GM06990 (cell line): ENCODE measurements at regions not wholly inside any gene's neighbourhood (a gene's known extent, or its start where the extent isn't known, plus 50 kb on each side); places are given as distances from the start of the nearest gene placed in this dataset.

Source experiments
- DNase-seq: peaks from one replicate; pipeline ENCODE4 v3.0.0-alpha.2; 2011; ENCODE audit not compliant: insufficient read length; ENCODE audit errors: extremely low read depth
- H3K27me3 ChIP-seq: replicated peaks from 2 replicates; pipeline ENCODE4 v1.6.0; 2011; ENCODE audit warnings: low read length; ENCODE audit not compliant: control insufficient read depth, insufficient read depth
- H3K36me3 ChIP-seq: 2 replicates; pipeline ENCODE4 v1.5.1; 2011; ENCODE audit warnings: low read length; ENCODE audit not compliant: control insufficient read depth, insufficient read depth
- H3K4me3 ChIP-seq: replicated peaks from 2 replicates; pipeline ENCODE4 v1.5.1; 2011; ENCODE audit warnings: low read depth, mild to moderate bottlenecking, control low read depth, low read length
- TF ChIP-seq, protein P1 (sequence below): IDR thresholded peaks from 2 replicates; pipeline ENCODE4 v1.5.1; 2011; ENCODE audit warnings: low read length, control low read depth, mild to moderate bottlenecking, inconsistent platforms; ENCODE audit not compliant: insufficient read depth, poor library complexity, severe bottlenecking

DNA sequence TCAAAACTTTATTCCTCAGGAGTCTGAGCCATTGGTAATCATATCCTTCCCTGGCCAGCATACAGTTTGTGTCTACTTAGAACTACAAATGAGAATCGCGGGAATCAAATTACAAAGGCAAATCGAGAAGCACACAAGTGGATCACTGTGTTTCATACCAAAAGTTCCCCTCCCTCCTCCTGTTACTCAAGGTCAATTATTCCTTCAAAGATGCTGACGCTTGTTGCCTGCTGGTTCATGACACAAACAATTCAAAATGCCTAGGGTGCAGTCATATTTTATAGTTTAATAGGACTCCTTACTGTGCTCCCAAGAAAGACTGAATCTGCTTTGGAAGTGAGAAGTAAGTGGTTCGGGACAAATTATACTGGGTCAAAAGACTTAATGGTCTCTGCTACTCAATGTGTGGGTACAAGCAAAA, 93.0 kb upstream of the PBX1 start:
- Histone ChIP-seq H3K27me3 (no peaks in the 10 kb centered on the region), H3K36me3 (no peaks in the 10 kb centered on the region), H3K4me3 (no peak overlapping the region)
- DNase-seq, result no peak
- TF ChIP-seq, protein P1, sequence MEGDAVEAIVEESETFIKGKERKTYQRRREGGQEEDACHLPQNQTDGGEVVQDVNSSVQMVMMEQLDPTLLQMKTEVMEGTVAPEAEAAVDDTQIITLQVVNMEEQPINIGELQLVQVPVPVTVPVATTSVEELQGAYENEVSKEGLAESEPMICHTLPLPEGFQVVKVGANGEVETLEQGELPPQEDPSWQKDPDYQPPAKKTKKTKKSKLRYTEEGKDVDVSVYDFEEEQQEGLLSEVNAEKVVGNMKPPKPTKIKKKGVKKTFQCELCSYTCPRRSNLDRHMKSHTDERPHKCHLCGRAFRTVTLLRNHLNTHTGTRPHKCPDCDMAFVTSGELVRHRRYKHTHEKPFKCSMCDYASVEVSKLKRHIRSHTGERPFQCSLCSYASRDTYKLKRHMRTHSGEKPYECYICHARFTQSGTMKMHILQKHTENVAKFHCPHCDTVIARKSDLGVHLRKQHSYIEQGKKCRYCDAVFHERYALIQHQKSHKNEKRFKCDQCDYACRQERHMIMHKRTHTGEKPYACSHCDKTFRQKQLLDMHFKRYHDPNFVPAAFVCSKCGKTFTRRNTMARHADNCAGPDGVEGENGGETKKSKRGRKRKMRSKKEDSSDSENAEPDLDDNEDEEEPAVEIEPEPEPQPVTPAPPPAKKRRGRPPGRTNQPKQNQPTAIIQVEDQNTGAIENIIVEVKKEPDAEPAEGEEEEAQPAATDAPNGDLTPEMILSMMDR, result no peak

DNA sequence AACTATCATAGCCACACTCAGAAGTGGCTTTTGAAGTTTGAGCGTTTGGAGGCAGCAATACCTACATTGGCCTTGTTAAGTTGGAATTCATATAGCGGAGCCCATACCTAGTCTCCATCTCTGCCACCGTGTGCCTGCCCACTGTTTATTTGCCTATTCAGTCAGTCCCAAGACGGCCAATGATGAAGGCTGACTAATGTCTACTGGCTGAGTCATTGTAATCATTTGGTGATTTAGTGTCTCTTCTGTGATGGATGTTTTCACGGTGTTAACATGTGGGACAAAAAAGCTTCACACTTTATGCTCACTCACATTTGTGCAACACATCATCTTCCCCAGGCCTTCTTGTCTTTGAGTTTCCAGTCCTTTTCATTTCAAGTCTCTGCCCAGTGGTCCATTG, 92.6 kb upstream of the PBX1 start:
- no peak overlapping the region for H3K4me3 ChIP-seq
- H3K27me3 ChIP-seq, result no peaks in the 10 kb centered on the region
- no peaks in the 10 kb centered on the region for H3K36me3 ChIP-seq
- TF ChIP-seq, protein P1, result no peak
- DNase-seq, result no peak

GRCh38 chr1:164470996-164471395, 88.0 kb upstream of the PBX1 start:
- Histone ChIP-seq H3K36me3 (no peaks in the 10 kb centered on the region), H3K27me3 (no peaks in the 10 kb centered on the region), H3K4me3 (no peak overlapping the region)
- TF ChIP-seq, protein P1, result no peak
- no peak for DNase-seq

GRCh38 chr1:164472841-164473240, 86.1 kb upstream of the PBX1 start:
- DNase-seq, result no peak
- Histone ChIP-seq H3K4me3 (no peak overlapping the region), H3K36me3 (no peaks in the 10 kb centered on the region), H3K27me3 (no peaks in the 10 kb centered on the region)
- TF ChIP-seq, protein P1, result no peak

DNA sequence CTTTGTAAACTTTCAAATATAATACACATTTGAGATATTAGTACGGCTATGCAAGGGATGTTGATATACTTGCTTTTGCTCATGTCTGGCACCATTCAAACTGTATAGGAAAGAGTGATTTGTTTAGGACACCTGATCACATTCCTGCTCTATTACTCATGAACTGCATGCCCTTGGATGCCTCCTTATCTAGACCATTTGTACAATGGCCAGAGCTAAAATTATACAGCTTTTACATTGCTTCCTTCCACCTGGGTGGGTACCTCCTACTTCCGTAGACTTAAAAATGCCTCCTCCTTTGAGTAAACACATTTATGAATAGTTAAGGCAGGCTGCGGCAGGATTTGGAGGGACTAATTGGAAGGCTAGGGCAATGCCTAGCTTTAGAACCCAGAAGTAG, 85.4 kb upstream of the PBX1 start:
- DNase-seq, result no peak
- TF ChIP-seq, protein P1, result no peak
- H3K27me3 ChIP-seq, result no peaks in the 10 kb centered on the region

DNA sequence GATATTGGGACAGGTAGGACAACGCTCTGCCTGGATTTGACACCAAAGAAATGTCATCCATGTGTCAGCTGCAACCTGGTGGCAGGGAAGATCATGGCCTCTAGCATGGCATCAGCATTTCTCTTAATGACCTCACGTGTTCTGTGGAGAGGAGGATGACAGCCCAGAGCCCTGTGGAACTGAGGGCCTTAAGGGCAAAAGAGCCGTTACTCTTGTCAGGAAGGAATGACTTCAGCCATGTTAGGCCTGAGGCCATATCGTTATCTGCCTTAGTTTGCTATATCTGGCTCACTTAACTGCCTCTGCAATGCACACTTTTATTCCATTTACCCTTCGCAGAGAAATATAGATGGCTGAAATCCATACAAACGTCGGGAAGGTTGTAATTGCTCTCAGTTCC, 83.2 kb upstream of the PBX1 start:
- Histone ChIP-seq H3K4me3 (no peak overlapping the region), H3K36me3 (no peaks in the 10 kb centered on the region), H3K27me3 (no peaks in the 10 kb centered on the region)
- TF ChIP-seq, protein P1, result no peak
- no peak for DNase-seq

More for the DNA sequence above, 85.4 kb upstream of the PBX1 start:
- no peaks in the 10 kb centered on the region for H3K36me3 ChIP-seq
- no peak overlapping the region for H3K4me3 ChIP-seq
